ENCODE measurements at regions not wholly inside any gene's neighbourhood (a gene's known extent, or its start where the extent isn't known, plus 50 kb on each side); places are given as distances from the start of the nearest gene placed in this dataset.

DNA sequence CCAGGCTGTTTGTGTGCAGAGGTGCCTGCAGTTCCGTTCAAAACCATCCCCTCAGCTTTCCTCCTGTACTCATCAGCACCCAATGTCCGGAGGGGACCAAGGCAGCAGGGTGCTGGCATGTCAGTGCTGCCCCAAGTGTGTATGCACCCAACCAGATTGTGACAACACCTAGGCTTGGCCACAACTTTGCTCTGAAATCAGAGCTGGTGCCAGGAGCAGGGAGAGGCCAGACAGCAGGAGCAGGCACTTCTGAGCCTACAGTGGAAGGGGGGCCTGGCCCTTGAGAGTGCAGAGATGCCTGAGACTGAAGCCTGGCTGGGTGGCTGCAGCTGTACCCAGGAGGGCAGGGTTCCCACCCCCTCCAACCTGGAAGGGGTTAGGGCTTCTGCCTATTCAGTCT lies 56.5 kb upstream of the RASGEF1B start:
- Mint-ChIP-seq H3K27ac (ENCODE audit: low read depth, unreplicated experiment) (no peak overlapping the region), H3K27me3 (ENCODE audit: insufficient read depth, unreplicated experiment) (no peaks in the 10 kb centered on the region), H3K4me3 (ENCODE audit: unreplicated experiment) (no peak overlapping the region), H3K9me3 (ENCODE audit: unreplicated experiment) (no peaks in the 10 kb centered on the region), H3K36me3 (ENCODE audit: insufficient read depth, unreplicated experiment) (no peaks in the 10 kb centered on the region), H3K4me1 (ENCODE audit: insufficient read depth, unreplicated experiment) (no peaks in the 10 kb centered on the region)
- DNase-seq (ENCODE audit: unreplicated experiment): no peak
- intact Hi-C loops (cut with micrococcal nuclease): no loop called here
- TF ChIP-seq, protein P1, sequence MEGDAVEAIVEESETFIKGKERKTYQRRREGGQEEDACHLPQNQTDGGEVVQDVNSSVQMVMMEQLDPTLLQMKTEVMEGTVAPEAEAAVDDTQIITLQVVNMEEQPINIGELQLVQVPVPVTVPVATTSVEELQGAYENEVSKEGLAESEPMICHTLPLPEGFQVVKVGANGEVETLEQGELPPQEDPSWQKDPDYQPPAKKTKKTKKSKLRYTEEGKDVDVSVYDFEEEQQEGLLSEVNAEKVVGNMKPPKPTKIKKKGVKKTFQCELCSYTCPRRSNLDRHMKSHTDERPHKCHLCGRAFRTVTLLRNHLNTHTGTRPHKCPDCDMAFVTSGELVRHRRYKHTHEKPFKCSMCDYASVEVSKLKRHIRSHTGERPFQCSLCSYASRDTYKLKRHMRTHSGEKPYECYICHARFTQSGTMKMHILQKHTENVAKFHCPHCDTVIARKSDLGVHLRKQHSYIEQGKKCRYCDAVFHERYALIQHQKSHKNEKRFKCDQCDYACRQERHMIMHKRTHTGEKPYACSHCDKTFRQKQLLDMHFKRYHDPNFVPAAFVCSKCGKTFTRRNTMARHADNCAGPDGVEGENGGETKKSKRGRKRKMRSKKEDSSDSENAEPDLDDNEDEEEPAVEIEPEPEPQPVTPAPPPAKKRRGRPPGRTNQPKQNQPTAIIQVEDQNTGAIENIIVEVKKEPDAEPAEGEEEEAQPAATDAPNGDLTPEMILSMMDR (IDR thresholded peaks at IDR 0.05; ENCODE audit: unreplicated experiment): no peak
- POLR2A ChIA-PET: no interaction called here
- no TSS peak for BruUV-seq (replicated peaks)
- CTCF ChIA-PET: interaction anchor here (0.5 to 0.6 kb wide), 2 partner anchors 13 to 92 kb away, joined by 3 read pairs; no protein-coding TSS in a partner anchor

DNA sequence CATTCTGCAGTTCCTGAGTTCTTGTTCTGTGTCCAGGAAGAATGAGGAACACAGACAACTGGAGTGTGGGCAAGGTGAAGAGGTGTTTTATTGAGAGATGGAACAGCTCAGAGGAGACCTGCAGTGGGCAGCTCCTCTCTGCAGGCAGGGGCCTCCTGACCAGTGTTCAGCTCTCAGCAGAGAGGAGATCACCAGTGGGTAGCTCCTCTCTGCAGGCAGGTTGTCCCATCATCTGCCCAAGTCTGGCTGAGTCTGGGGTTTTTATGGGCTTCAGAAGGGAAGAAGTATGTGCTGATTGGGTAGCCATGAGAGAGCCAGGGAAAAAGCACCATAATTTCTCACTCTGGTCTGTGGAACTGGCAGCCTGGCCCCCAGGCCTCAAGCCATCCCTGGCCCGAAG lies 56.0 kb upstream of the RASGEF1B start:
- CTCF ChIA-PET: interaction anchor here (1.4 kb wide), 1 partner anchor 121 kb away, joined by 4 read pairs; no protein-coding TSS in a partner anchor
- POLR2A ChIA-PET: no interaction called here
- H3K27me3 Mint-ChIP-seq (ENCODE audit: insufficient read depth, unreplicated experiment): no peaks in the 10 kb centered on the region

DNA sequence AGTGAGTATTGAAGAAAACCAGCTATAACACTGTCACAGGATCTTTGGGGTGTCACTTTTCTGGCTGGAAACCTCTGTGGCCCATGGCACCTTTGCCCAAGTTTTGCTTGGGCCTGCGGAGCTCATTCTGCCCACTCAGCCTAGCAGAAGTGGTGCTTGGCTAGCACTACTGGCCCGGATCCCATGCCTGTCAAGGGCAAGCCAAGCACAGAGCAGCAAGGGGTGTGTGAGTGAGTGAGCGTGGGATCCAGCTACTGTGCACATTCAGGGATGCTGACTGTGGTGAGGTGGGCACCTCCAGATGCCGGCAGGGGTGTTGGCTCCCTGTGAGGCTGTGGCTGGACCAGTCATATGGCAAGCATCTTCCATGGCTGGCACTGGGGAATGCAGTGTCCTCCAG lies 55.4 kb upstream of the RASGEF1B start:
- no peaks in the 10 kb centered on the region for H3K9me3 Mint-ChIP-seq (ENCODE audit: unreplicated experiment)
- intact Hi-C loops (cut with micrococcal nuclease): no loop called here
- TF ChIP-seq, protein P1 (IDR thresholded peaks at IDR 0.05; ENCODE audit: unreplicated experiment): no peak
- POLR2A ChIA-PET: no interaction called here
- no peak overlapping the region for H3K4me3 Mint-ChIP-seq (ENCODE audit: unreplicated experiment)
- H3K27ac Mint-ChIP-seq (ENCODE audit: low read depth, unreplicated experiment): no peak overlapping the region
- CTCF ChIA-PET: interaction anchor here (1.4 kb wide), 1 partner anchor 120 kb away, joined by 4 read pairs; no protein-coding TSS in a partner anchor
- H3K4me1 Mint-ChIP-seq (ENCODE audit: insufficient read depth, unreplicated experiment): no peaks in the 10 kb centered on the region
- DNase-seq (ENCODE audit: unreplicated experiment): no peak
- BruUV-seq (replicated peaks): no TSS peak
- no peaks in the 10 kb centered on the region for H3K36me3 Mint-ChIP-seq (ENCODE audit: insufficient read depth, unreplicated experiment)
- H3K27me3 Mint-ChIP-seq (ENCODE audit: insufficient read depth, unreplicated experiment): no peaks in the 10 kb centered on the region

More for the DNA sequence above, 56.0 kb upstream of the RASGEF1B start:
- Mint-ChIP-seq H3K36me3 (ENCODE audit: insufficient read depth, unreplicated experiment) (no peaks in the 10 kb centered on the region), H3K4me1 (ENCODE audit: insufficient read depth, unreplicated experiment) (no peaks in the 10 kb centered on the region), H3K27ac (ENCODE audit: low read depth, unreplicated experiment) (no peak overlapping the region), H3K9me3 (ENCODE audit: unreplicated experiment) (no peaks in the 10 kb centered on the region), H3K4me3 (ENCODE audit: unreplicated experiment) (no peak overlapping the region)
- no TSS peak for BruUV-seq (replicated peaks)
- intact Hi-C loops (cut with micrococcal nuclease): no loop called here
- DNase-seq (ENCODE audit: unreplicated experiment): no peak
- TF ChIP-seq, protein P1 (IDR thresholded peaks at IDR 0.05; ENCODE audit: unreplicated experiment): no peak

DNA sequence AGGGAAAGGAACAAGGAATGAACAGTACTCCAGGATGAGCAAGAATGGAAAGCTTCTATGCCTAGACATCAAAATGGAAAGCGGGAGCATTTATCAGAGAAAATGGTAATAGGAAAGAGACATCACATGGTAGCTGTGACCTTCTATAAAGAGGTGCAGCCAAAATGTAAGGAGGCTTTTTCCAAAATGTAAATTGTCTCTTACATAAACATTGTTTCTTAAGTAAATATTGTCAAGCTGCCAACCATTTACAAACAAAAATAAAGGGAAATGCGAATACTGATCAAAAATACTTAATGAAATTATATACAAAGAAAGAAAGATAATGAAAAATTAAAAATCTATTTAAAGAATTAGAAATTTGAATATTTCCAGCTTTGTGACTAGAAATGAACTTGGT lies 55.0 kb upstream of the RASGEF1B start:
- no peak for DNase-seq (ENCODE audit: unreplicated experiment)
- no peaks in the 10 kb centered on the region for H3K27me3 Mint-ChIP-seq (ENCODE audit: insufficient read depth, unreplicated experiment)
- no peaks in the 10 kb centered on the region for H3K4me1 Mint-ChIP-seq (ENCODE audit: insufficient read depth, unreplicated experiment)
- intact Hi-C loops (cut with micrococcal nuclease): no loop called here
- TF ChIP-seq, protein P1 (IDR thresholded peaks at IDR 0.05; ENCODE audit: unreplicated experiment): no peak
- no peak overlapping the region for H3K27ac Mint-ChIP-seq (ENCODE audit: low read depth, unreplicated experiment)
- ChIA-PET CTCF (interaction anchor here (0.7 to 1.4 kb wide), 2 partner anchors 34 to 120 kb away, joined by 3 to 4 read pairs; no protein-coding TSS in a partner anchor), POLR2A (no interaction called here)
- no peaks in the 10 kb centered on the region for H3K9me3 Mint-ChIP-seq (ENCODE audit: unreplicated experiment)
- H3K36me3 Mint-ChIP-seq (ENCODE audit: insufficient read depth, unreplicated experiment): no peaks in the 10 kb centered on the region
- no peak overlapping the region for H3K4me3 Mint-ChIP-seq (ENCODE audit: unreplicated experiment)
- BruUV-seq (replicated peaks): no TSS peak
